K562 (cell line): ENCODE measurements at regions not wholly inside any gene's neighbourhood (a gene's known extent, or its start where the extent isn't known, plus 50 kb on each side); places are given as distances from the start of the nearest gene placed in this dataset.

Experiments used
- ASH1L ChIP-seq: fragments of 450-650 bp; IDR thresholded peaks from 2 replicates; pipeline ENCODE4 v1.6.1; 2018; ENCODE audit warnings: borderline replicate concordance, mild to moderate bottlenecking, low read depth; ENCODE audit not compliant: partially characterized antibody
- C11orf30 ChIP-seq: fragments of 450-650 bp; IDR thresholded peaks from 2 replicates; pipeline ENCODE4 v1.6.1; 2016; ENCODE audit warnings: low read depth, mild to moderate bottlenecking
- CEBPB ChIP-seq: fragments of 450-650 bp; IDR thresholded peaks from 2 replicates; pipeline ENCODE4 v1.6.1; 2016; ENCODE audit warnings: missing genetic modification characterization, missing compliant biosample characterization
- DNMT1 ChIP-seq: fragments of 450-650 bp; IDR thresholded peaks from 2 replicates; pipeline ENCODE4 v1.6.1; 2016; ENCODE audit warnings: antibody characterized with exemption, mild to moderate bottlenecking
- ELF4 ChIP-seq: fragments of 450-650 bp; formaldehyde crosslinking; IDR thresholded peaks from 2 replicates; pipeline ENCODE4 v1.4.0; 2022; ENCODE audit warnings: missing genetic modification characterization
- ETV5 ChIP-seq: sonication (generic); formaldehyde crosslinking; IDR thresholded peaks from 2 replicates; pipeline ENCODE4 v1.4.0; 2020; ENCODE audit warnings: low read depth, mild to moderate bottlenecking, missing genetic modification reagents
- MBD2 ChIP-seq: sonication (generic); IDR thresholded peaks from 2 replicates; pipeline ENCODE4 v1.6.1; 2016; ENCODE audit warnings: low read depth, borderline replicate concordance
- NRF1 ChIP-seq, 2 experiments: fragments of 450-650 bp; IDR thresholded peaks in 1 of 2; conservative IDR thresholded peaks in 1 of 2; 2 replicates each; pipeline ENCODE4 v1.6.1; 2014; ENCODE audit warnings: mild to moderate bottlenecking in 2 of 2
- SMARCC2 ChIP-seq: fragments of 450-650 bp; IDR thresholded peaks from 2 replicates; pipeline ENCODE4 v1.6.1; 2017; ENCODE audit warnings: antibody characterized with exemption, moderate library complexity, mild to moderate bottlenecking, low read depth
- SP2 ChIP-seq: IDR thresholded peaks from 2 replicates; pipeline ENCODE4 v1.6.1; 2011; ENCODE audit warnings: mild to moderate bottlenecking, low read depth, low read length, moderate library complexity; ENCODE audit not compliant: poor library complexity, severe bottlenecking; ENCODE audit errors: extremely low read depth
- SRSF3 ChIP-seq: fragments of 200-400 bp; formaldehyde crosslinking; IDR thresholded peaks from 2 replicates; pipeline ENCODE4 v1.6.1; 2016; ENCODE audit warnings: mild to moderate bottlenecking, low read length, moderate library complexity; ENCODE audit not compliant: insufficient read depth
- TAF9B ChIP-seq: fragments of 450-650 bp; IDR thresholded peaks from 2 replicates; pipeline ENCODE4 v1.6.1; 2018; ENCODE audit warnings: mild to moderate bottlenecking; ENCODE audit not compliant: partially characterized antibody
- TCF7L2 ChIP-seq: fragments of 150-350 bp; IDR thresholded peaks from 2 replicates; pipeline ENCODE4 v1.6.1; 2016; ENCODE audit warnings: low read depth, mild to moderate bottlenecking, low read length, moderate library complexity
- ZC3H4 ChIP-seq: sonication (generic); formaldehyde crosslinking; IDR thresholded peaks from 2 replicates; pipeline ENCODE4 v1.9.0; 2021; ENCODE audit warnings: missing genetic modification reagents, borderline replicate concordance
- ZNF12 ChIP-seq: sonication (generic); formaldehyde crosslinking; IDR thresholded peaks from 2 replicates; pipeline ENCODE4 v1.4.0; 2020; ENCODE audit warnings: mild to moderate bottlenecking, missing genetic modification reagents
- ZZZ3 ChIP-seq: fragments of 450-650 bp; IDR thresholded peaks from 2 replicates; pipeline ENCODE4 v1.6.1; 2016; ENCODE audit warnings: antibody characterized with exemption, mild to moderate bottlenecking, moderate library complexity
- TF ChIP-seq, protein P1 (sequence below): sonication (generic); formaldehyde crosslinking; IDR thresholded peaks from 2 replicates; pipeline ENCODE4 v1.8.0; 2023; ENCODE audit warnings: missing genetic modification reagents, mild to moderate bottlenecking, borderline replicate concordance
- TF ChIP-seq, protein P2 (sequence below): fragments of 200-800 bp; sonication (Bioruptor generic); IDR thresholded peaks from 2 replicates; pipeline ENCODE4 v1.6.1; 2016; ENCODE audit warnings: missing genetic modification characterization, missing compliant biosample characterization
- TF ChIP-seq, protein P3 (sequence below): sonication (generic); formaldehyde crosslinking; IDR thresholded peaks from 2 replicates; pipeline ENCODE4 v1.8.0; 2022; ENCODE audit warnings: mild to moderate bottlenecking, missing genetic modification reagents

DNA sequence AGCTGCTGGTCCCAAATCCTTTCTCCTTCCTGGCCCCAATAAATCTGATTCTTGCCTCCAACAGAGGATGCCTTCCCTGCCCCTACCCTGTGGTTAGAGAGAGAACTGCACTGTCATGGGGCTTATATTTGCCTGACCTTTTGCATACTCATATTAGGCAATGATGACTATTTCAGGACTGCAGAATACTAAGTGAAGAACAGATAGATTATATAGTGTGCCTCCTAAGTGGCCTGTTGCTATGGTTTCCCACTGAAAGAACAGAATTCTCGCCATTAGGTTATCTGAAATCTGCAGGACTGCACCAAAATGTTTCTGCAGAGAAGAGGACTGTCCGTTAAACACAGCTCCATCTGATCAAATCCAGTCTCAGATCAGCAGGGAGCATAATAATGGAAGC lies 87.3 kb upstream of the CCNG1 start (continued):
- TF ChIP-seq, protein P1, sequence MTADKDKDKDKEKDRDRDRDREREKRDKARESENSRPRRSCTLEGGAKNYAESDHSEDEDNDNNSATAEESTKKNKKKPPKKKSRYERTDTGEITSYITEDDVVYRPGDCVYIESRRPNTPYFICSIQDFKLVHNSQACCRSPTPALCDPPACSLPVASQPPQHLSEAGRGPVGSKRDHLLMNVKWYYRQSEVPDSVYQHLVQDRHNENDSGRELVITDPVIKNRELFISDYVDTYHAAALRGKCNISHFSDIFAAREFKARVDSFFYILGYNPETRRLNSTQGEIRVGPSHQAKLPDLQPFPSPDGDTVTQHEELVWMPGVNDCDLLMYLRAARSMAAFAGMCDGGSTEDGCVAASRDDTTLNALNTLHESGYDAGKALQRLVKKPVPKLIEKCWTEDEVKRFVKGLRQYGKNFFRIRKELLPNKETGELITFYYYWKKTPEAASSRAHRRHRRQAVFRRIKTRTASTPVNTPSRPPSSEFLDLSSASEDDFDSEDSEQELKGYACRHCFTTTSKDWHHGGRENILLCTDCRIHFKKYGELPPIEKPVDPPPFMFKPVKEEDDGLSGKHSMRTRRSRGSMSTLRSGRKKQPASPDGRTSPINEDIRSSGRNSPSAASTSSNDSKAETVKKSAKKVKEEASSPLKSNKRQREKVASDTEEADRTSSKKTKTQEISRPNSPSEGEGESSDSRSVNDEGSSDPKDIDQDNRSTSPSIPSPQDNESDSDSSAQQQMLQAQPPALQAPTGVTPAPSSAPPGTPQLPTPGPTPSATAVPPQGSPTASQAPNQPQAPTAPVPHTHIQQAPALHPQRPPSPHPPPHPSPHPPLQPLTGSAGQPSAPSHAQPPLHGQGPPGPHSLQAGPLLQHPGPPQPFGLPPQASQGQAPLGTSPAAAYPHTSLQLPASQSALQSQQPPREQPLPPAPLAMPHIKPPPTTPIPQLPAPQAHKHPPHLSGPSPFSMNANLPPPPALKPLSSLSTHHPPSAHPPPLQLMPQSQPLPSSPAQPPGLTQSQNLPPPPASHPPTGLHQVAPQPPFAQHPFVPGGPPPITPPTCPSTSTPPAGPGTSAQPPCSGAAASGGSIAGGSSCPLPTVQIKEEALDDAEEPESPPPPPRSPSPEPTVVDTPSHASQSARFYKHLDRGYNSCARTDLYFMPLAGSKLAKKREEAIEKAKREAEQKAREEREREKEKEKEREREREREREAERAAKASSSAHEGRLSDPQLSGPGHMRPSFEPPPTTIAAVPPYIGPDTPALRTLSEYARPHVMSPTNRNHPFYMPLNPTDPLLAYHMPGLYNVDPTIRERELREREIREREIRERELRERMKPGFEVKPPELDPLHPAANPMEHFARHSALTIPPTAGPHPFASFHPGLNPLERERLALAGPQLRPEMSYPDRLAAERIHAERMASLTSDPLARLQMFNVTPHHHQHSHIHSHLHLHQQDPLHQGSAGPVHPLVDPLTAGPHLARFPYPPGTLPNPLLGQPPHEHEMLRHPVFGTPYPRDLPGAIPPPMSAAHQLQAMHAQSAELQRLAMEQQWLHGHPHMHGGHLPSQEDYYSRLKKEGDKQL (CRISPR knock-in tag): no peak
- TF ChIP-seq DNMT1 (no peak), TCF7L2 (no peak), ZC3H4 (no peak), CEBPB (peak; percentile 55; the same call in 1 of the 2 replicates), C11orf30 (0 out of 2 replicates have a peak, but pooled peaks have one; percentile 30), ELF4 (CRISPR knock-in tag) (no peak), ASH1L (no peak), SMARCC2 (no peak), MBD2 (no peak), SRSF3 (no peak), ZZZ3 (no peak), ETV5 (CRISPR knock-in tag) (no peak), SP2 (no peak), NRF1 (conservative IDR thresholded peaks at IDR 0.05 in 1 of 2, IDR thresholded peaks at IDR 0.05 in 1 of 2) (no peak), ZNF12 (CRISPR knock-in tag) (no peak), TAF9B (no peak)
- TF ChIP-seq, protein P2, sequence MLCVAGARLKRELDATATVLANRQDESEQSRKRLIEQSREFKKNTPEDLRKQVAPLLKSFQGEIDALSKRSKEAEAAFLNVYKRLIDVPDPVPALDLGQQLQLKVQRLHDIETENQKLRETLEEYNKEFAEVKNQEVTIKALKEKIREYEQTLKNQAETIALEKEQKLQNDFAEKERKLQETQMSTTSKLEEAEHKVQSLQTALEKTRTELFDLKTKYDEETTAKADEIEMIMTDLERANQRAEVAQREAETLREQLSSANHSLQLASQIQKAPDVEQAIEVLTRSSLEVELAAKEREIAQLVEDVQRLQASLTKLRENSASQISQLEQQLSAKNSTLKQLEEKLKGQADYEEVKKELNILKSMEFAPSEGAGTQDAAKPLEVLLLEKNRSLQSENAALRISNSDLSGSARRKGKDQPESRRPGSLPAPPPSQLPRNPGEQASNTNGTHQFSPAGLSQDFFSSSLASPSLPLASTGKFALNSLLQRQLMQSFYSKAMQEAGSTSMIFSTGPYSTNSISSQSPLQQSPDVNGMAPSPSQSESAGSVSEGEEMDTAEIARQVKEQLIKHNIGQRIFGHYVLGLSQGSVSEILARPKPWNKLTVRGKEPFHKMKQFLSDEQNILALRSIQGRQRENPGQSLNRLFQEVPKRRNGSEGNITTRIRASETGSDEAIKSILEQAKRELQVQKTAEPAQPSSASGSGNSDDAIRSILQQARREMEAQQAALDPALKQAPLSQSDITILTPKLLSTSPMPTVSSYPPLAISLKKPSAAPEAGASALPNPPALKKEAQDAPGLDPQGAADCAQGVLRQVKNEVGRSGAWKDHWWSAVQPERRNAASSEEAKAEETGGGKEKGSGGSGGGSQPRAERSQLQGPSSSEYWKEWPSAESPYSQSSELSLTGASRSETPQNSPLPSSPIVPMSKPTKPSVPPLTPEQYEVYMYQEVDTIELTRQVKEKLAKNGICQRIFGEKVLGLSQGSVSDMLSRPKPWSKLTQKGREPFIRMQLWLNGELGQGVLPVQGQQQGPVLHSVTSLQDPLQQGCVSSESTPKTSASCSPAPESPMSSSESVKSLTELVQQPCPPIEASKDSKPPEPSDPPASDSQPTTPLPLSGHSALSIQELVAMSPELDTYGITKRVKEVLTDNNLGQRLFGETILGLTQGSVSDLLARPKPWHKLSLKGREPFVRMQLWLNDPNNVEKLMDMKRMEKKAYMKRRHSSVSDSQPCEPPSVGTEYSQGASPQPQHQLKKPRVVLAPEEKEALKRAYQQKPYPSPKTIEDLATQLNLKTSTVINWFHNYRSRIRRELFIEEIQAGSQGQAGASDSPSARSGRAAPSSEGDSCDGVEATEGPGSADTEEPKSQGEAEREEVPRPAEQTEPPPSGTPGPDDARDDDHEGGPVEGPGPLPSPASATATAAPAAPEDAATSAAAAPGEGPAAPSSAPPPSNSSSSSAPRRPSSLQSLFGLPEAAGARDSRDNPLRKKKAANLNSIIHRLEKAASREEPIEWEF (CRISPR knock-in tag): no peak
- TF ChIP-seq, protein P3, sequence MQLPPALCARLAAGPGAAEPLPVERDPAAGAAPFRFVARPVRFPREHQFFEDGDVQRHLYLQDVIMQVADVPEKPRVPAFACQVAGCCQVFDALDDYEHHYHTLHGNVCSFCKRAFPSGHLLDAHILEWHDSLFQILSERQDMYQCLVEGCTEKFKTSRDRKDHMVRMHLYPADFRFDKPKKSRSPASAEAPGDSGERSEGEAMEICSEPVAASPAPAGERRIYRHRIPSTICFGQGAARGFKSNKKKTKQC: no peak
